ENCODE measurements at regions not wholly inside any gene's neighbourhood (a gene's known extent, or its start where the extent isn't known, plus 50 kb on each side); places are given as distances from the start of the nearest gene placed in this dataset.

DNA sequence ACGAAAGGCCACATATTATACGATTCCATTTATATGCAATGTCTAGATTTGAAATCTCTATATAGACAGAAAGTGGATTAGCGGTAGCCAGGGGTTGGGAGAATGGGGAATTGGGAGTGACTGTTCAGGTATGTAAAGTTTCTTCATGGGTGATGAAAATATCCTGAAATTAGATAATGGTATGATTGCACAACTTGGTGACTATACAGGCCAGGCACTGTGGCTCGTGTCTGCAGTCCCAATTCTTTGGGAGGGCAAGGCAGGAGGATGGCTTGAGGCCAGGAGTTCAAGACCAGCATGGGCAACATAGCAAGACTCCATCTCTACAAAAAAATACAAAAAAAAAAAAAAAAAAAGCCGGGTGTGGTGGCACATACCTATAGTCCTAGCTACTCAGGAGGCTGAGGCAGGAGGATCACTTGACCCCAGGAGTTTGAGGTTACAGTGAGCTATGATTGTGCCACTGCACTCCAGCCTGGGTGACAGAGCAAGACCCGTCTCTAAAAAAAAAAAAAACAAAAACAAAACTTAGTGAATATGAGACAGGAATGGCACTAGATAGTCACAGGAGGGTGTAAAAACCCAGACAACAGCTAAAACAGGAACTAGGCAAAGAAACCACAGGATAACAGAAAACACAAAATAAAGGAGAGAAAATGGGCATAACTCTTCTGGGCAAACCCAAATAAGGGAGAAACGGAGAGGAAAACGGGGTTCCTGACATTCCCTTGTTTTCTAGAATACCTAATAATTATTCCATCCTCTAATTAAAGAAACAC is 72.1 kb upstream of the ZNF618 start:
- intact Hi-C loops (cut with DNase I) = no loop called here
- Histone ChIP-seq H3K4me1 (peaks cover 14% of the 10 kb centered on the region), H3K4me3 (no peak overlapping the region), H3K27ac (no peak overlapping the region), H3K9me3 (no peaks in the 10 kb centered on the region), H3K36me3 (no peaks in the 10 kb centered on the region), H3K27me3 (ENCODE audit: low read depth) (no peaks in the 10 kb centered on the region)
- ATAC-seq (no peak), DNase-seq (no peak)
- TF ChIP-seq, protein P1, sequence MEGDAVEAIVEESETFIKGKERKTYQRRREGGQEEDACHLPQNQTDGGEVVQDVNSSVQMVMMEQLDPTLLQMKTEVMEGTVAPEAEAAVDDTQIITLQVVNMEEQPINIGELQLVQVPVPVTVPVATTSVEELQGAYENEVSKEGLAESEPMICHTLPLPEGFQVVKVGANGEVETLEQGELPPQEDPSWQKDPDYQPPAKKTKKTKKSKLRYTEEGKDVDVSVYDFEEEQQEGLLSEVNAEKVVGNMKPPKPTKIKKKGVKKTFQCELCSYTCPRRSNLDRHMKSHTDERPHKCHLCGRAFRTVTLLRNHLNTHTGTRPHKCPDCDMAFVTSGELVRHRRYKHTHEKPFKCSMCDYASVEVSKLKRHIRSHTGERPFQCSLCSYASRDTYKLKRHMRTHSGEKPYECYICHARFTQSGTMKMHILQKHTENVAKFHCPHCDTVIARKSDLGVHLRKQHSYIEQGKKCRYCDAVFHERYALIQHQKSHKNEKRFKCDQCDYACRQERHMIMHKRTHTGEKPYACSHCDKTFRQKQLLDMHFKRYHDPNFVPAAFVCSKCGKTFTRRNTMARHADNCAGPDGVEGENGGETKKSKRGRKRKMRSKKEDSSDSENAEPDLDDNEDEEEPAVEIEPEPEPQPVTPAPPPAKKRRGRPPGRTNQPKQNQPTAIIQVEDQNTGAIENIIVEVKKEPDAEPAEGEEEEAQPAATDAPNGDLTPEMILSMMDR (IDR thresholded peaks at IDR 0.05) = no peak

GRCh38 chr9:113805486-113806132 is 70.5 kb upstream of the ZNF618 start:
- no peaks in the 10 kb centered on the region for H3K9me3 ChIP-seq
- no peak for DNase-seq
- TF ChIP-seq, protein P1 (IDR thresholded peaks at IDR 0.05) = no peak
- H3K36me3 ChIP-seq = no peaks in the 10 kb centered on the region
- intact Hi-C loops (cut with DNase I) = no loop called here
- peaks cover 14% of the 10 kb centered on the region for H3K4me1 ChIP-seq
- no peaks in the 10 kb centered on the region for H3K27me3 ChIP-seq (ENCODE audit: low read depth)
- H3K4me3 ChIP-seq = no peak overlapping the region
- no peak for ATAC-seq
- H3K27ac ChIP-seq = no peak overlapping the region

DNA sequence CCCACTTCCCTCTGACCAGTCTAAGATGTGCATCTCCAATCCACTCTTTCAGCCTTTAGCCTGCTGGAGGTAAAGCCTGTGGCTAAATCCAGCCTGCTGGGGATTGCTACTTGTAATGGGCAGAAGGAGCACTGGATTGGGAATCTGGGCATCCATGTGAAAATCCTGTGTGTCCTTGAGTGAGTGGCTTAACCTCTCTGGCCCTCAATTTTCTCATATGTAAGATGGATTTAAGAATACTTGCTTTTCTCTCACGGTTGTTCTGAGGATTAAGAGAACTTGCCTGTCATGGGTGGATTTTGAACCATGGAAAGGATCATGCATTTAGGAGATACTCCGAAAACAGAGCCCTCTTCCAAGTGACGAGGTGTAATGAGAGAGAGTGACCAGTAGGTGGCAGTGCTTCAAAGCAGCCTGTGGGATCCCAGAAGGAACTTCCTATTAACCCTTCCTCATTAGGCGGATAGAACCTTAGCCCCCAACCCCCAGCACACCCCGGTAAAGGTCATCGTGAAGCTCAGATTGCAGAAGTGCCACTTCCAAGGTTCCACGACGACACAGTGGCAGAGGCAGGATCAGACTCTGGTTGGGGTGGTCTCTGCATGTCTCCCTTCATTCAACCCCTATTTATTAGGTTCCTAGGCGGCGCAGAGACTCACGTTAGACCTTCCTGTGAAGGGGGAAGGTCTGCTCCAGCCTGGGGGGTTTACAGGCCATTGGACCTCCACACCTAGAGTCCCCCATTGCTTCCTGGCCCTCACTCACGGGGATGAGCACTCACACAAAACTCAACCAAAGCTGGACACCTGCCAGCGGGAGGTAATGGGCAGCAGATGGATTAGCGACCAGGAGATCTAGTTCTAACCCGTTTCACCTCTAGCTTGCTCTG is 68.7 kb upstream of the ZNF618 start:
- DNase-seq = no peak
- peak; percentile 88 for ATAC-seq
- peaks cover 14% of the 10 kb centered on the region for H3K4me1 ChIP-seq
- H3K36me3 ChIP-seq = no peaks in the 10 kb centered on the region
- TF ChIP-seq, protein P1 (IDR thresholded peaks at IDR 0.05) = peak; percentile 86
- H3K4me3 ChIP-seq = peak overlapping the region; percentile 24
- H3K27me3 ChIP-seq (ENCODE audit: low read depth) = no peaks in the 10 kb centered on the region
- intact Hi-C loops (cut with DNase I) = no loop called here
- no peak overlapping the region for H3K27ac ChIP-seq
- no peaks in the 10 kb centered on the region for H3K9me3 ChIP-seq

GRCh38 chr9:113808391-113809358 is 67.4 kb upstream of the ZNF618 start:
- TF ChIP-seq, protein P1 (IDR thresholded peaks at IDR 0.05) = no peak
- no peaks in the 10 kb centered on the region for H3K27me3 ChIP-seq (ENCODE audit: low read depth)
- H3K36me3 ChIP-seq = no peaks in the 10 kb centered on the region
- H3K27ac ChIP-seq = no peak overlapping the region
- ATAC-seq = peak; percentile 73 to 82
- no peak for DNase-seq
- H3K4me1 ChIP-seq = peaks cover 14% of the 10 kb centered on the region
- no peaks in the 10 kb centered on the region for H3K9me3 ChIP-seq
- H3K4me3 ChIP-seq = no peak overlapping the region
- intact Hi-C loops (cut with DNase I) = no loop called here

All from lower lobe of right lung (tissue), 2 donors.